GM08714 (cell line): ENCODE measurements at regions not wholly inside any gene's neighbourhood (a gene's known extent, or its start where the extent isn't known, plus 50 kb on each side); places are given as distances from the start of the nearest gene placed in this dataset.

ENCODE experiments used
- H3K4me3 ChIP-seq: fragments of 200-500 bp; sonication (Bioruptor generic); 2 replicates; pipeline ENCODE4 v1.5.1; 2014; ENCODE audit warnings: mild to moderate bottlenecking, low read length, inconsistent platforms
- ZNF274 ChIP-seq: IDR thresholded peaks from 2 replicates; pipeline ENCODE4 v1.6.1; 2012; ENCODE audit warnings: mild to moderate bottlenecking, low read depth, low read length

DNA sequence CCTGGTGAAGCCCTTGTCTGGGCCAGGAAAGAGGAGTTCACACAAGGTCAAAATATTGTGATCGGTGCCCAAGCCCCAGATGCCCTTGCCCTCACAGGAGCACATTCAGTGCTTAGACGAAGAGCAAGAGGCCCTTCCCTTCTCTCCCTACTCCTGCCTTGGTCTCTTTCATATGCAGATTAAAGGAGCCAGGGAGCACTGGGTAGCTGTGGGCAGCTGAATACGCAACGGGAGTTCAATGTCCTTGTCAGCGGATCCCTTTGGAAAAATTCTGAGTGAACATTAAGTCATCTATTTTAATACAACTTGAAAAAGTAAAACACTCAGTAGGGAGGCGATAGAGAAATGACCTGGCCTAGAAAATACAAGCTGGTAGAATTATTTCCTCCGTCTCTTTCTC, 1489.4 kb downstream of the AACS start:
- TF ChIP-seq ZNF274: no peak
- no peak overlapping the region for H3K4me3 ChIP-seq

GRCh38 chr12:126557659-126558058, 1492.4 kb downstream of the AACS start:
- H3K4me3 ChIP-seq: no peak overlapping the region
- TF ChIP-seq ZNF274: no peak

DNA sequence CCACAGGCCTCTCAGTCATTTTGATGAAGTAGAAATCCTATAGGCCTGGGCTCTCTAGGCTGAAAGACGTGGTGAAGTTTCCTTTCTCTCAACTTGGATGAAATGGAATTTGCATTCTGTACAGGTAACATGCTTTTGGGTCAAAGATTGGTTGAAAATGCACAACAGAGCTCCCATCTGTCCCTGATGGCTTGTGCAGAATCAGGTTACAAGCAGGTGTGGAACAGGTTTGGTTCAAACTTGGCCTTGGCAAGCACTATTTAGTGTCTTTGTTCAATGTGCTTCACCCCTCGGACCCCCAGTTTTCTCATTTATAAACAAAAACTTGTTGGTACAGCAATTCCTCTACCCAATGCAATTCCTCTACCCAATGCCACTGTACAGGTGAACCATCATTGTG, 1493.0 kb downstream of the AACS start:
- no peak overlapping the region for H3K4me3 ChIP-seq
- TF ChIP-seq ZNF274: no peak

DNA sequence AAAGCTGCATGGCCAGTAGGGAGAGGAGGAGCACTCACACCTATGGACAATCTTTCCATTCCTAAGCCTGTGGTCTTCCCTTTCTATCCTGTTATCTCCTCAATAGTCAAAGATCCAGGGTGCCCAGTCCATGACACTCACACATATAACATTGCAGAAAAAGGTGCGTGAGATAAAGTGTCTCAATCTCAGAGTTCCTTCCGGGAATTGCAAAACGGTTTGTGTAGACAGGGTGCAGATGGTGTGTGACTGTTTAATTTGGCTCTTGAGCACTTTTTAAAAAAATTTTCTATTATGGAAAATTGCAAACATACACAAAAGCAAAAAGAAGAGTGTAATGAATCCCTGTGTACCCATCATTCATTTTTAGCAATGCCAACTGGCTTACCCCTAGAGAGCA, 1493.6 kb downstream of the AACS start:
- TF ChIP-seq ZNF274: no peak
- H3K4me3 ChIP-seq: no peak overlapping the region

DNA sequence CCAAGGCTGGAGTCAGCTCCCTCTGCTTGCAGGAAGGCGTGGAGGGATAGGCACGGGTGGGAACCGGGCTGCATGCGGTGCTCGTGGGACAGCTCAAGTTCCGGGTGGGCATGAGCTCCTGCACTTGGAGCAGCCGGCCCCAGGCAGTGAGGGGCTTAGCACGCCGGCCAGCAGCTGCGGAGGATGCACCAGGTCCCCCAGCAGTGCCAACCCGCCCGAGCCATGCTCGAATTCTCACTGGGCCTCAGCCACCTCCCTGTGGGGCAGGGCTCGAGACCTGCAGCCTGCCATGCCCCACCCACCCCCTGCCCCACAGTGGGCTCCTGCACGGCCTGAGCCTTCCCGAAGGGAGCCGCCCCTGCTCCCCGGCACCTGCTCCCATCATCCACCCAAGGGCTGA, 1501.8 kb downstream of the AACS start:
- TF ChIP-seq ZNF274: no peak

DNA sequence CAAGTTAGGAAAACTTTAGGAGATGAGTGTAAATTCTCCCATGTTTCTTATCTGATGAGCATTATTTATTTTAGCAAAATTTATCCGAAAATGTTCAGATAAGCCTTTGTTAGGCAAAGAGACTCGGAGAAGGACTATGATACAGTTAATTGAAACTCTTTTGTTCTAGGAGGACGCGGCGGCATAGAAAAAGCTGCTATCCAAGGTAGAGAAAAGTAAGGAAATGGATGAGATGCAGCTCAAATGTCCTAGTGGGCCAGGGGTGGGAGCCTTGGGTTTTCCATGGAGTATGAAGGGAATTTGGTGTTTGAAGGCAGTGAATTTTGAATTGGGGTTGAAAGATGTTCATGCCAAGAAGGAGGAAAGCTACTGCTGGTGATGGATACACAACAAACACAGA, 1504.5 kb downstream of the AACS start:
- TF ChIP-seq ZNF274: no peak

More for the DNA sequence above, 1501.8 kb downstream of the AACS start:
- no peak overlapping the region for H3K4me3 ChIP-seq

GRCh38 chr12:126570566-126570965, 1505.3 kb downstream of the AACS start:
- no peak for TF ChIP-seq ZNF274

More for the DNA sequence above, 1504.5 kb downstream of the AACS start:
- no peak overlapping the region for H3K4me3 ChIP-seq

DNA sequence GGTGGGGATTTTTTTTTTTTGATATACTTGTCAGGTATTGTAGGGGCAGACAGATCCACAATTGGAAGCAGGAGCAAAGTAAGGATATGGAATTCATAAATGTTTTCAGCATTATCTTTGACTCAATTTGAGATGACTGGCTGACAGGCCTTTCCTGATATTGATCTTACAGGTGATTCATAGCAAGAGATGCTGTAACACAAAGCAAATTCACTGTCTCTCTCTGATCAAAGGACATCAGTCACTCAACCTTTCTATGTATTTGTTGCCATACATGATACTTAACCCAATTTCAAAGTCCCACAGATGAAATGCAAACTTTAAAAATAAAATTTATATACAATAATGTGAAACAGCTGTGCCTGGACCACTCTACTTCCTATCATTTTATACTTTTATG, 1506.9 kb downstream of the AACS start:
- no peak overlapping the region for H3K4me3 ChIP-seq
- no peak for TF ChIP-seq ZNF274

More at GRCh38 chr12:126570566-126570965, 1505.3 kb downstream of the AACS start:
- H3K4me3 ChIP-seq: no peak overlapping the region

- no peak for TF ChIP-seq ZNF274
- H3K4me3 ChIP-seq: no peak overlapping the region
These were observed 1516.4 kb downstream of the AACS start for GRCh38 chr12:126581655-126582054.

- H3K4me3 ChIP-seq: no peak overlapping the region
- no peak for TF ChIP-seq ZNF274
These were observed 1517.0 kb downstream of the AACS start for GRCh38 chr12:126582231-126582630.

- no peak for TF ChIP-seq ZNF274
- no peak overlapping the region for H3K4me3 ChIP-seq
These were observed 1523.5 kb downstream of the AACS start for GRCh38 chr12:126588586-126589249.

- H3K4me3 ChIP-seq: no peak overlapping the region
- TF ChIP-seq ZNF274: no peak
These were observed 1526.3 kb downstream of the AACS start for GRCh38 chr12:126591533-126591932.

DNA sequence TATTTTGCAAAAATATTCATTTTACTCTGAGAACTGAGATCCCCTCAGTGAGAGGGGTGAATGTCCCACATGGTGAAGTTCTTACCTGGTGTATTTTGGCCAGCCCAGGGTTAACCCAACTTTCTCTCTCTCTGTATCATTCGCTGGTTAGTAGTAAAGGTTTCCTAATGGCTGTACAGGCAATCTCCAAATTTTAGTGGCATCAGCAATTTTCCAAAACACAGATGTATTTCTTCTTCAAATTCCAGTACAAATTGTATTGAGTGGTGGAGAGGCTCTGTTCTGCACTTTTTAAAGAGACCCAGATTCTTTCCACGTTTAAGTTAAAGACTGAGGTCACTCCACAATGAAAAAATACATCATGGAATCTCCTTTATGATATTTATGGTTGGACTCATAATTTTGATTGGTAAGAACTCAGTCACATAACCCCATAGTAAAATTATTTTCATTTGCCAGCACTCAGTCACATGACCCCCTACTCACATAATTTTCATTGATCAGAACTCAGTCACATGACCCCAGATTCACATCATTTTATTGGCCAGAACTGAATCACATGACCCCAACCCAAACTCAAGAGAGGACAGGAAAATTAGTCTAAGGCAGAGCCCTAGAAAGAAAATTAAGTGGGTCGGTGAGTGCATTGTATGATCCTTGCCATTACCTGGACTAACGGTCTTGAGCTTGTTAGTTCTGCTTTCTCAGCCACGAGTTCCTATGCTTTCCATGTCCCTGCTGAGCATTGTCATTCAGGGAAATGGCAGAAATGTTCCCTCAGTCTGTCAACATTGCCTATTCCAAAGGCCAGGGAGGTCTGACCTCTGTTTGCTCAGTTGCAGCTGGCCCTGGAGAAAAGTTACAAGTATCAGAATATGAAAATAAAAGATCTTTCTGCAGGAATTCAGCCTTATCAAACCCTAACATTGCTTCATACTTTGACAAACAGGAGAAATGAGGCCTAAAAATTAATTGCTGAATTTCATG, 1536.2 kb downstream of the AACS start:
- no peak overlapping the region for H3K4me3 ChIP-seq
- TF ChIP-seq ZNF274: no peak

- no peak overlapping the region for H3K4me3 ChIP-seq
- TF ChIP-seq ZNF274: no peak
These were observed 1537.4 kb downstream of the AACS start for GRCh38 chr12:126602612-126603011.

DNA sequence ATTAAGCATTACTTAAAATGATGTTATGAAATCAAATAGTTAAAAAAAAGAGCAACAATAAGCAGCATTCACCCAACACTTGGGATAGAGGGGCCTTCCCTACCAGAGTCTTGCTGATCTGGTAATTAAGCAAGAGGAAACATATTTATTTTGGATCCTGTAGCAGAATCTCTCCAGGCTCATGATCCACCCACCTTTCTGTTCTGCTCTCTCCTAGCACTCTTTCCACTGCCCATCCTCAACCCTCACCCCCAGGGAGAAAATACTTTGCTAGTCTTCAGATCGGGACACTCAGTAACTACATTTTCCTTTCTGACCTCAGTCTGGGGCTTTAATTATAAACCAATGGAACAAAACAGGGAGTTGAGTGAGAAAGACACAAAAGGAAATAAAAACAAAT, 1541.9 kb downstream of the AACS start:
- no peak overlapping the region for H3K4me3 ChIP-seq
- TF ChIP-seq ZNF274: no peak

- H3K4me3 ChIP-seq: no peak overlapping the region
- TF ChIP-seq ZNF274: no peak
These were observed 1542.6 kb downstream of the AACS start for GRCh38 chr12:126607867-126608266.
